Pancreas (tissue), 10 donors: ENCODE measurements at regions not wholly inside any gene's neighbourhood (a gene's known extent, or its start where the extent isn't known, plus 50 kb on each side); places are given as distances from the start of the nearest gene placed in this dataset.

Experiments
- ATAC-seq, 4 donors: fragments of 200-7000 bp; cut with Tn5 transposase; one replicate each; pipeline versions ENCODE4 v1.8.0 to v1.9.1; 2020; ENCODE audit warnings: mild to moderate bottlenecking in 4 of 4, moderate library complexity in 4 of 4
- DNase-seq, 6 donors: peaks; one replicate each; pipeline ENCODE4 v3.0.0-alpha.2; 2020
- FAIRE-seq: peaks from 2 replicates; lab custom pipeline; 2012; peaks lifted over from hg19 to GRCh38; lab: Jason Lieb, UNC
- H3K27ac ChIP-seq, 4 donors: fragments of 200-600 bp; sonication (generic); 1 replicate in 3 of 4; 2 replicates in 1 of 4; pipeline versions ENCODE4 v1.5.0 to v1.8.0; 2020
- H3K27me3 ChIP-seq, 4 donors: fragments of 200-600 bp; one replicate each; pipeline ENCODE4 v1.8.0; 2021
- H3K36me3 ChIP-seq, 3 donors: fragments of 200-600 bp; sonication (generic) in 1 of 3; one replicate each; pipeline versions ENCODE4 v1.5.0 to v1.8.0; 2020 to 2021
- H3K4me1 ChIP-seq, 3 donors: fragments of 200-600 bp; one replicate each; pipeline ENCODE4 v1.8.0; 2021
- H3K4me3 ChIP-seq, 4 donors: fragments of 200-600 bp; sonication (generic) in 2 of 4; one replicate each; pipeline versions ENCODE4 v1.5.0 to v1.8.0; 2020 to 2021
- H3K9me3 ChIP-seq, 4 donors: fragments of 200-600 bp; one replicate each; pipeline ENCODE4 v1.8.0; 2021
- WGBS, 2 donors: extraction: QIAGEN DNeasy Blood & Tissue Kit; methylation state at CpG; one replicate each; pipeline ENCODE4 v1.1.7; 2013; 5-methylcytosine and 5-hydroxymethylcytosine counted together
- intact Hi-C, 3 donors: fragments of 100-400 bp; cut with DNase I; formaldehyde crosslinking; loops; one replicate each; pipeline versions ENCODE4 v1.11.1 to v1.14.2; 2022
- TF ChIP-seq, protein P1 (sequence below), 4 donors: fragments of 200-600 bp; sonication (generic) in 3 of 4; IDR thresholded peaks; one replicate each; pipeline versions ENCODE4 v1.5.0 to v1.8.0; 2021; ENCODE audit warnings: antibody characterized with exemption in 4 of 4
- donor health status: healthy with polysubstance abuse.
- donor health status: DM: no; HTN: no; CAD: no; lungs with moderate emphysema.
- donor health status: DM: no; HTN: no; CAD: no.
- donor health status: control.
- donor health status: control.
- donor health status: Bipolar disorder and iron deficiency.
- donor health status: DM: yes; HTN: yes; CAD: no.
- donor health status: DM: no; HTN: no; CAD: no.
- donor health status: DM: no; HTN: no; CAD: no.
- donor health status: DM: yes; HTN: yes; CAD: no.

DNA sequence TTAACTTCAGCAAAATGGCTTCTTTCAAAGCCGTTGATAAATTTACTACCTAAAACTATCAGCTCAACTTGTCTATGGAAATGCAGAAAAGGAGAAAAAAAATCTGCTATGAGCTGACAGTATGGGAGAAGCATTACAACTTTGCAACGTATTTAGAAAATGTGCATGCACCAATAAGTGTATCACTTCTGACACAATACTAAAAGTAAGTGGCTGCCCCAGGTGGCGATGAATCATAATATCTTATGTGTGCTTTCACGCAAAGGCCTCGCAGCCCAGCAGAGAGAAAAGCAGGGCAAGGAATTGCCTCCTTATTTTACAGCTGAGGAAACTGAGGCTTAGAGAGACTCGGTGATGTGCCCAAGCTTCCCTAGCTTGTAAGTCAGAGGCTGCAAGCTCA, 101.8 kb downstream of the SALL1 start:
- 83% methylated on average over 6 of the region's 6 CpGs for WGBS, 2 donors
- Histone ChIP-seq H3K36me3 (no peaks in the 10 kb centered on the region), H3K27ac (no peak overlapping the region), H3K9me3 (no peaks in the 10 kb centered on the region), H3K4me1 (no peaks in the 10 kb centered on the region), H3K27me3 (no peaks in the 10 kb centered on the region), H3K4me3 (no peak overlapping the region)
- intact Hi-C loops, result no loop called here
- DNase-seq, result no peak
- TF ChIP-seq, protein P1, sequence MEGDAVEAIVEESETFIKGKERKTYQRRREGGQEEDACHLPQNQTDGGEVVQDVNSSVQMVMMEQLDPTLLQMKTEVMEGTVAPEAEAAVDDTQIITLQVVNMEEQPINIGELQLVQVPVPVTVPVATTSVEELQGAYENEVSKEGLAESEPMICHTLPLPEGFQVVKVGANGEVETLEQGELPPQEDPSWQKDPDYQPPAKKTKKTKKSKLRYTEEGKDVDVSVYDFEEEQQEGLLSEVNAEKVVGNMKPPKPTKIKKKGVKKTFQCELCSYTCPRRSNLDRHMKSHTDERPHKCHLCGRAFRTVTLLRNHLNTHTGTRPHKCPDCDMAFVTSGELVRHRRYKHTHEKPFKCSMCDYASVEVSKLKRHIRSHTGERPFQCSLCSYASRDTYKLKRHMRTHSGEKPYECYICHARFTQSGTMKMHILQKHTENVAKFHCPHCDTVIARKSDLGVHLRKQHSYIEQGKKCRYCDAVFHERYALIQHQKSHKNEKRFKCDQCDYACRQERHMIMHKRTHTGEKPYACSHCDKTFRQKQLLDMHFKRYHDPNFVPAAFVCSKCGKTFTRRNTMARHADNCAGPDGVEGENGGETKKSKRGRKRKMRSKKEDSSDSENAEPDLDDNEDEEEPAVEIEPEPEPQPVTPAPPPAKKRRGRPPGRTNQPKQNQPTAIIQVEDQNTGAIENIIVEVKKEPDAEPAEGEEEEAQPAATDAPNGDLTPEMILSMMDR (IDR thresholded peaks at IDR 0.05), result no peak
- no peak for ATAC-seq
- no peak for FAIRE-seq

DNA sequence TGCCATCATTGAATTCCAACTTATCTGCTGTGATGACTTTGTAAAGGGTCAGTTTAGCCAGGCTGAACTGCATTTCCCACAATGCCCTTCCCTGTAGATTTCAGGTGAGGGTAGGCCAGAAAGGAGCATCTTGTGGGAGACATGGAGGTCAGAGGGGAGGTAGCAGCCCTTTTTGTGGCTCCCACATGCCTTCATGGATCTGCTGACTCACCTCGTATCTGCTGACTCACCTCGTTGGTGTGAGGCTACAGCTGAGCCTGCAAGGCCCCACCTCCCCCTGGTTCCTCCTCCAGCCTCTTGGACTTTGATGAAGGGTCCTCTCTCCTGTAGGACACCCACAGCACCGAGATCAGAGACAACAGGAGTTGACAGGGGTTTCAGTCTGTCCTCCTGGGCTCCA, 102.5 kb downstream of the SALL1 start:
- Histone ChIP-seq H3K9me3 (no peaks in the 10 kb centered on the region), H3K27me3 (no peaks in the 10 kb centered on the region), H3K27ac (no peak overlapping the region), H3K4me3 (no peak overlapping the region), H3K4me1 (no peaks in the 10 kb centered on the region), H3K36me3 (no peaks in the 10 kb centered on the region)
- intact Hi-C loops, result no loop called here
- TF ChIP-seq, protein P1 (IDR thresholded peaks at IDR 0.05), result no peak
- DNase-seq (no peak), FAIRE-seq (no peak), ATAC-seq (no peak)
- 51 to 92% methylated on average over 3 of the region's 3 CpGs for WGBS, 2 donors

DNA sequence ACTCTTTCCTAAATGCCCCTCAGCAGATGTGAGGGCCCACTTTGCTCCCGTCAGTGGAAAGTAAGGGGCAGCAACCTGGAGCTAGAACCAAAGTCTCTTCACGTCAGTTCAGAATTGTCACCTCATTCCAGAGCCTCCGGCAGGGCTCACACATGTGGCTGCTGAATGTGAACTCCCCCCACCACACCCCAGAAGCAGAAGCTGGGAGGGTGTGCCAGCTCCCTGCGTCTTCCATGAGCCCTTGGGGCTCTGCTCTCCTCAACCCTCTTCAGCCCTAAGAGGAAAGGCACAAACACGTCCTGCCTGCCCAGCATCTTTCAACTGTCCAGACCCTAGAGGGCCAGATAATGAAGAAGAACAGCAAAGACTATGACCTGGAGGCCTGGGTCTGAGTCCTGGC, 105.3 kb downstream of the SALL1 start:
- no peak for ATAC-seq

DNA sequence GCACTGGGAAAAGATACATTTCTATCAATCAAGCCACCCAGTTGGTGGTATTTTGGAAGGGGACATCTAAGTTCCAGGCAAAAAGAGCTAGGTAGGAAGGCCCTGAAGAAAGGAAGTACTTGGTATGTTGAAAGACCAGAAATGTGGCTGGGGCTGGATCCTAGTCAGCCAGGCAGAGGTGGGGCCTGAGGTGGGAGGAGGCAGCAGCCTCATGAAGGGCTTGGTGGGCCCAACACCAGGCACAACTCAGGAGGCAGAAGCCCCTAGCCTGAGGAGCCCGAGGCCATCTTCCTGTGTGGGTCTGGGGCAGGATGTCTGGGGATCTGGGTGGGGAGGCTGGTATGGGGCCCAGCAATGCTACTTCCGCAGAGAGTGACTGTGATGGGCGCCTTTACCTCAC, 105.9 kb downstream of the SALL1 start:
- intact Hi-C loops, result no loop called here
- Histone ChIP-seq H3K4me3 (no peak overlapping the region), H3K27ac (no peak overlapping the region), H3K36me3 (no peaks in the 10 kb centered on the region), H3K27me3 (no peaks in the 10 kb centered on the region), H3K9me3 (no peaks in the 10 kb centered on the region), H3K4me1 (no peaks in the 10 kb centered on the region)
- ATAC-seq, result no peak
- DNase-seq, result no peak
- TF ChIP-seq, protein P1 (IDR thresholded peaks at IDR 0.05), result no peak
- 78 to 83% methylated on average over 3 of the region's 3 CpGs for WGBS, 2 donors
- FAIRE-seq, result no peak

More for the DNA sequence above, 105.3 kb downstream of the SALL1 start:
- no peak for FAIRE-seq
- no peak for DNase-seq
- Histone ChIP-seq H3K36me3 (no peaks in the 10 kb centered on the region), H3K27me3 (no peaks in the 10 kb centered on the region), H3K27ac (no peak overlapping the region), H3K9me3 (no peaks in the 10 kb centered on the region), H3K4me3 (no peak overlapping the region), H3K4me1 (no peaks in the 10 kb centered on the region)
- TF ChIP-seq, protein P1 (IDR thresholded peaks at IDR 0.05), result no peak
- 80 to 86% methylated on average over 5 of the region's 5 CpGs for WGBS, 2 donors
- intact Hi-C loops, result no loop called here

DNA sequence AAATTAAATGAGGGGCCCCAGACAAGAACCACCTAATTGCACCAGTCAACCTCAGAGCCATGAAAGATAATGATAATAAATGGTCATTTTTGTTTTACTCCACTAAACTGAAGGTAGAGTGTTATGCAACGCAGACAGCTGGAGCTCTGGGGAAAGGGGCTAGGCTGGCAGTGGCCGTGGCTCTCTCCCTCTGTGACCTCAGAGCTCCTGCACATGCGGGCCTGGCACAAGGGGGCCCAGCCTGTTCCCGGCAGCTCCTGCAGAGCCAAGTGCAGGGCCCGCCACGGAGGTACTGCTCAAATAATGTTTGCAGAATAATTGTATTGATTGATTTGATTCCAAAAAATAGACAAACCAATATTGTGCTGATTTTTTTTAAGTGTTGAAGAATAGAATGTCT, 109.5 kb downstream of the SALL1 start:
- Histone ChIP-seq H3K9me3 (no peaks in the 10 kb centered on the region), H3K36me3 (no peaks in the 10 kb centered on the region), H3K4me1 (no peaks in the 10 kb centered on the region), H3K27ac (no peak overlapping the region), H3K27me3 (no peaks in the 10 kb centered on the region), H3K4me3 (no peak overlapping the region)
- intact Hi-C loops, result no loop called here
- no peak for DNase-seq
- TF ChIP-seq, protein P1 (IDR thresholded peaks at IDR 0.05), result no peak
- FAIRE-seq, result no peak
- WGBS, 2 donors, result 56 to 75% methylated on average over 6 of the region's 6 CpGs
- no peak for ATAC-seq
